Spleen (tissue), 11 donors: ENCODE measurements at regions not wholly inside any gene's neighbourhood (a gene's known extent, or its start where the extent isn't known, plus 50 kb on each side); places are given as distances from the start of the nearest gene placed in this dataset.

Experiments used
- DNase-seq: peaks from one replicate; pipeline ENCODE4 v3.0.0-alpha.2; 2020
- H3K27ac ChIP-seq, 8 donors: fragments of 200-600 bp; sonication (generic) in 7 of 8; 1 replicate in 4 of 8; 2 replicates in 4 of 8; pipeline versions ENCODE4 v1.5.0 to v1.8.0; 2016 to 2021; ENCODE audit warnings: inconsistent platforms in 4 of 8, mild to moderate bottlenecking in 4 of 8, moderate library complexity in 1 of 8
- H3K27me3 ChIP-seq, 7 donors: fragments of 200-600 bp; sonication (generic) in 6 of 7; replicated peaks in 1 of 7; 1 replicate in 4 of 7; 2 replicates in 3 of 7; pipeline versions ENCODE4 v1.5.0 to v1.8.0; 2016 to 2021; ENCODE audit warnings: inconsistent platforms in 3 of 7, mild to moderate bottlenecking in 1 of 7
- H3K36me3 ChIP-seq, 6 donors: fragments of 200-600 bp; sonication (generic) in 5 of 6; 1 replicate in 4 of 6; 2 replicates in 2 of 6; pipeline versions ENCODE4 v1.5.0 to v1.8.0; 2016 to 2021; ENCODE audit warnings: inconsistent platforms in 2 of 6
- H3K4me1 ChIP-seq, 6 donors: fragments of 200-600 bp; sonication (generic) in 5 of 6; 1 replicate in 3 of 6; 2 replicates in 3 of 6; pipeline versions ENCODE4 v1.5.0 to v1.8.0; 2016 to 2021; ENCODE audit warnings: inconsistent platforms in 3 of 6
- H3K4me3 ChIP-seq, 8 donors: fragments of 200-600 bp; sonication (generic) in 7 of 8; 1 replicate in 4 of 8; 2 replicates in 4 of 8; pipeline versions ENCODE4 v1.5.0 to v1.8.0; 2016 to 2021; ENCODE audit warnings: inconsistent platforms in 4 of 8, mild to moderate bottlenecking in 4 of 8, moderate library complexity in 2 of 8
- H3K9me3 ChIP-seq, 8 donors: fragments of 200-600 bp; sonication (generic) in 7 of 8; 1 replicate in 4 of 8; 2 replicates in 4 of 8; pipeline versions ENCODE4 v1.5.0 to v1.8.0; 2016 to 2021; ENCODE audit warnings: inconsistent platforms in 4 of 8
- CTCF ChIP-seq, 11 experiments: fragments of 200-600 bp in 7 of 11; fragments of 450-650 bp in 4 of 11; sonication (generic) in 4 of 11; IDR thresholded peaks in 8 of 11; conservative IDR thresholded peaks in 3 of 11; 1 replicate in 7 of 11; 2 replicates in 4 of 11; pipeline versions ENCODE4 v1.4.0 to v1.8.0; 2016 to 2021; ENCODE audit warnings: antibody characterized with exemption in 11 of 11, inconsistent platforms in 4 of 11, mild to moderate bottlenecking in 1 of 11
- POLR2A ChIP-seq, 3 donors: fragments of 450-650 bp; IDR thresholded peaks; one replicate each; pipeline ENCODE4 v1.5.1; 2017; ENCODE audit warnings: antibody characterized with exemption in 3 of 3, mild to moderate bottlenecking in 1 of 3
- POLR2AphosphoS5 ChIP-seq, 3 donors: sonication (generic); formaldehyde crosslinking; IDR thresholded peaks; one replicate each; pipeline ENCODE4 v1.5.1; 2017; ENCODE audit warnings: antibody characterized with exemption in 3 of 3
- WGBS, 5 donors: extraction: QIAGEN DNeasy Blood & Tissue Kit in 3 of 5; methylation state at CpG; one replicate each; pipeline versions ENCODE4 v1.1.5 to v1.1.7; 2013 to 2018; 5-methylcytosine and 5-hydroxymethylcytosine counted together
- intact Hi-C: fragments of 100-400 bp; cut with DNase I; formaldehyde crosslinking; loops from one replicate; pipeline ENCODE4 v1.15.0; 2023; ENCODE audit warnings: low total_unique reads
- donor health status: healthy with polysubstance abuse.
- donor health status: DM: no; HTN: no; CAD: no; lungs with moderate emphysema.
- donor health status: DM: no; HTN: no; CAD: no.
- donor health status: Bipolar disorder and iron deficiency.
- donor health status: healthy.
- donor health status: DM: no; HTN: no; CAD: no.
- donor health status: DM: yes; HTN: yes; CAD: no.

GRCh38 chr9:118640836-118641560 lies 728.2 kb downstream of the BRINP1 start:
- WGBS, 5 donors: 69 to 79% (median 76%) methylated on average over 7 of the region's 7 CpGs
- no peak for TF ChIP-seq POLR2AphosphoS5 (IDR thresholded peaks at IDR 0.05)
- TF ChIP-seq CTCF (IDR thresholded peaks at IDR 0.05 in 8 of 11, conservative IDR thresholded peaks at IDR 0.05 in 3 of 11): no peak
- no peak for TF ChIP-seq POLR2A (IDR thresholded peaks at IDR 0.05)
- intact Hi-C loops: no loop called here
- H3K27me3 ChIP-seq: no peaks in the 10 kb centered on the region
- DNase-seq: no peak
- H3K4me3 ChIP-seq: no peak overlapping the region
- H3K27ac ChIP-seq: no peak overlapping the region
- peaks cover 0 to 46% (median 30%) of the 10 kb centered on the region in 8 donors for H3K9me3 ChIP-seq
- no peaks in the 10 kb centered on the region for H3K4me1 ChIP-seq
- H3K36me3 ChIP-seq: no peaks in the 10 kb centered on the region

- no peak for TF ChIP-seq POLR2AphosphoS5 (IDR thresholded peaks at IDR 0.05)
- no peak for TF ChIP-seq CTCF (IDR thresholded peaks at IDR 0.05 in 8 of 11, conservative IDR thresholded peaks at IDR 0.05 in 3 of 11)
- Histone ChIP-seq H3K27me3 (no peaks in the 10 kb centered on the region), H3K9me3 (peaks cover 0 to 60% (median 38%) of the 10 kb centered on the region in 8 donors), H3K4me1 (no peaks in the 10 kb centered on the region), H3K4me3 (no peak overlapping the region), H3K36me3 (no peaks in the 10 kb centered on the region), H3K27ac (no peak overlapping the region)
- 42 to 54% (median 45%) methylated on average over 2 of the region's 2 CpGs for WGBS, 5 donors
- intact Hi-C loops: no loop called here
- DNase-seq: no peak
Measured at GRCh38 chr9:118643118-118643517, 726.1 kb downstream of the BRINP1 start.

GRCh38 chr9:118644066-118644465 lies 725.2 kb downstream of the BRINP1 start:
- Histone ChIP-seq H3K27me3 (no peaks in the 10 kb centered on the region), H3K4me1 (no peaks in the 10 kb centered on the region), H3K9me3 (peaks cover 0 to 51% (median 28%) of the 10 kb centered on the region in 8 donors), H3K27ac (no peak overlapping the region), H3K36me3 (no peaks in the 10 kb centered on the region), H3K4me3 (no peak overlapping the region)
- WGBS, 5 donors: 75 to 98% (median 83%) methylated on average over 1 of the region's 1 CpG
- no peak for DNase-seq
- intact Hi-C loops: no loop called here
- TF ChIP-seq POLR2A (IDR thresholded peaks at IDR 0.05): no peak
- no peak for TF ChIP-seq POLR2AphosphoS5 (IDR thresholded peaks at IDR 0.05)
- TF ChIP-seq CTCF (IDR thresholded peaks at IDR 0.05 in 8 of 11, conservative IDR thresholded peaks at IDR 0.05 in 3 of 11): no peak

- H3K27me3 ChIP-seq: no peaks in the 10 kb centered on the region
- no peak for DNase-seq
- intact Hi-C loops: no loop called here
- H3K4me1 ChIP-seq: no peaks in the 10 kb centered on the region
- no peaks in the 10 kb centered on the region for H3K36me3 ChIP-seq
- 38 to 85% (median 71%) methylated on average over 1 of the region's 1 CpG for whole genome bisulfite sequencing, 5 donors
- TF ChIP-seq CTCF (IDR thresholded peaks at IDR 0.05 in 8 of 11, conservative IDR thresholded peaks at IDR 0.05 in 3 of 11) (no peak), POLR2A (IDR thresholded peaks at IDR 0.05) (no peak), POLR2AphosphoS5 (IDR thresholded peaks at IDR 0.05) (no peak)
- H3K27ac ChIP-seq: no peak overlapping the region
- H3K4me3 ChIP-seq: no peak overlapping the region
- peaks cover 0 to 32% (median 19%) of the 10 kb centered on the region in 8 donors for H3K9me3 ChIP-seq
Measured at GRCh38 chr9:118647331-118647730, 721.9 kb downstream of the BRINP1 start.
